8988T (cell line): ENCODE measurements at regions not wholly inside any gene's neighbourhood (a gene's known extent, or its start where the extent isn't known, plus 50 kb on each side); places are given as distances from the start of the nearest gene placed in this dataset.
"Not testable (repeated sequence)": the region's sequence is repeated elsewhere in the genome, so short reads cannot be mapped to it uniquely, and the experiment has no call there.

Source experiments
- DNase-seq: peaks from one replicate; pipeline ENCODE4 v3.0.0; 2011

DNA sequence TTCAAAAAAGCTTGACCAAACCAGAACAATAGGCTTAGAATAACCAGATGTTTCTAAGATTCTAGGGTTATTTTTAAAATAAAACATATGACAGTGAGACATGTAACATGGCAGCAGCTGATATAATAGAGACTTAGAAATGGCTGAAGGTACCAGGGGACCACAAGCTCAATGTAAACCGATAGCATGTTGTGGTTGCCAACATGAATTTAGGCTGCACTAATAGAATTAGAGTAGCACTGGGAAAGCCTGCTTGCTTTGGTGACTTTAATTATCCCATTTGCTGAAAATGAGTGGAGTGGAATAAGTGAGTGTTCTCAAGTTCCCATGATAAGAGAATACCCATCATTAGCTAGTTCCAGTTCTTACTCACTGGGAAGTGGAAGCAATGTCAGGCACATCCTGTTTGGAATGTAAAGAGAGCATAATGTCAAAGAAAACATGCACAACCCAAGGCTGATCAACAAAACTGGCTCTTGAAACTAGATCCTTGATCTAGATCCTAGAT lies 621.2 kb upstream of the CDH5 start:
- no peak for DNase-seq

- DNase-seq: no peak
Observed at GRCh38 chr16:65744401-65744800, 622.1 kb upstream of the CDH5 start.

DNA sequence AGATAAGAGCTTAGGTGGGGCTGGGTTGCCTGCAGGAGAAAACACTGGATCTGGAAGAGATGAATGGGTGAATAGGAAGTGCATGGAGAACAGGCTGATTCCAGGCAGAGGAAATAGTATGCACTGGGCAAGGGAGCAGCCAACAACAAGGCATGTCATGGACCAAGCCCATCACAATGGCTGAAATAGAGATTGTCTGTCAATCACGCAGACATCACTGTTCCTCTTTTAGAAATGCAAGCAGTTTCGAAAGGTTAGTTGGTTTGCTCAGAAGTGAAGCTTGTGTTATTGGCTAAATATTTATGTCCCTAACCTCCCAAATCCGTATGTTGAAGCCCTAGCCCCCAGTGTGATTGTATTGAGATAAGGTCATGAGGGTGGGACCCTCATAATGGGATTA lies 621.7 kb upstream of the CDH11 start:
- no peak for DNase-seq

- DNase-seq: no peak
Observed at GRCh38 chr16:65740711-65741110, 618.8 kb upstream of the CDH11 start.

- no peak for DNase-seq
Observed at GRCh38 chr16:65739518-65739917, 617.7 kb upstream of the CDH11 start.

- no peak for DNase-seq
Observed at GRCh38 chr16:65737831-65738230, 616.0 kb upstream of the CDH11 start.

DNA sequence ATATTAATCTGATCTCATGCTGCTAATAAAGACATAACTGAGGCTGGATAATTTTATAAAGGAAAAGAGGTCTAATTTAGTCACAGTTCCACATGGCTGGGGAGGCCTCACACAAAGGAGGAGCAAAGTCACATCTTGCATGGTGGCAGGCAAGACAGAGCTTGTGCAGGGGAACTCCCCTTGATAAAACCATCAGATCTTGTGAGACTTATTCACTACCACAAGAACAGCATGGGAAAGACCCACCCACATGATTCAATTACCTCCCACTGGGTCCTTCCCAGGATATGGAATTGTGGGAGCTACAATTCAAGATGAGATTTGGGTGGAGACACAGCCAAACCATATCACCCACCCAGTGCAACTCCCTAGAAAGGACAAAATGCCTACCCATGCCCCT lies 613.8 kb upstream of the CDH11 start:
- DNase-seq: not testable (repeated sequence)

DNA sequence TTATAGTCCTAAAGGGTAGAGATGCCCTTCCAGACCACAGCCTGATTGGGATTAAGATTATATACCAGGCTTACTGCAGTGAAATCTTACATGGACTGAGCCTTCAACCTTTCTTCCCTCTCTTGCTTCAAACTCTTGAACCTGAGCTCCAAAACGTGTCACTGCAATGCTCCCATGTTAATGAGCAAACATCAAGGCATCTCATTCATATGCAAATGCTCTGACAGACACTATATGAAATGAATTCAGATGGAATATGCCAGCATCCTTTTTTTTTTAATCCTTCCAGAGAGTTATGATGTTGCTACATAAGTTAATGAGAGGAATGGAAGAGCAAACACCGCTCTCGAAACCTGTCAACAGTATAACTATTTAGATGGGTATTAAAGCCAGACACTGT lies 611.9 kb upstream of the CDH11 start:
- no peak for DNase-seq

DNA sequence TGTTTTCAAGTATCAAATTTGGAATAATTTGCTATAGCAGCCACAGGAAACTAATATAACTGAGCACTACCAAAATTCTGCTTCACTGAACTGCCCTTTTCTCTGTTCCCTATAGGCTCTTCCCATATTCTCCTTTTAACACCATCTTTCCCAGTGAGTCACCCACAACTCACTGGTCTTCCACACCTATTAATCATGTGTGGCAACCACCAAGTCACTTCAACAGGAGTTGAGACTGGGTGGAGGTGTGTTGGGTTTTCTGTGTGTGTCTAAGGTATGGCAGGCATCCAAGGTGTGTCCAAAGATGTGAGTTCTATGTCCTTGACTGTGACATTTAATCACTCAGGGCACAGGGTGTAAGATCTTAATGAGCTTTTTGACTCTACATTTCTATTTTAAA lies 610.0 kb upstream of the CDH11 start:
- no peak for DNase-seq

DNA sequence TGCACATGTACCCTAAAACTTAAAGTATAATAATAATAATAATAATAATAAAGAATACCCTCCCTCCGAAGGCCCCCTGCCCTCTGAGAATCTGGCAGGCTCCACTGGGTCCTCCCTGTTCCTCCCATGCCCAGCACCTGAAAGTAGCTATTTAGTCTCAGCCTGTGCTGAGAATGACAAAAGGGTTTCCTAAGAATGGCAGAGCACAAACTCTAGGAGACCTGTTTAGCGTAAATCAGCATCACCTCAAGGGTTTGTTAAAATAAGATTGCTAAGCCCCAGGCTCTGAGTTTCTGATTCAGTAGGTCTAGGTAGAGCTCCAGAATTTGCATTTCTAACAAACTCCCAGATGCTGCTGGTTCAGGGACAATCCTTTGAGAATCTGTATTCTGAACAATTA lies 606.8 kb upstream of the CDH11 start:
- no peak for DNase-seq

DNA sequence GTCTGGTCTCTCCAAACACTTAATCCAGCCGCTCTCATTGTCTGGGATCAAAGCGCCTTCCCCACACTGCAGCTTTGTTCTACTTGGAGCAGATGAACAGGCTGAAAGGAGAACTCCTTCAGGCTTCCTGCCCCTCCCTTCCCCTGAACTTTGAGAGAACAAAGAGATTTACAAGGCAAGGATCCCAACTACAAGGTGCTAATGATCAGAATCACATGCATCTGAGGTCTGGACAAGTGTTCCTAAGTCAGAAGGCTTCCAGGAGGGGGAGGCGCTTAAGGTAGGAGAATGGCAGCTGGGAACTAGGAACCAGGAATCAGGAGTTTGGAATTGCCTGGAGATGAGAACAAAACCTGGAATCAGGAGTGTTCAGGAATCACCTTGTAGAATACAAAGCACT lies 606.3 kb upstream of the CDH11 start:
- no peak for DNase-seq

- no peak for DNase-seq
Observed at GRCh38 chr16:65727534-65728137, 605.8 kb upstream of the CDH11 start.

DNA sequence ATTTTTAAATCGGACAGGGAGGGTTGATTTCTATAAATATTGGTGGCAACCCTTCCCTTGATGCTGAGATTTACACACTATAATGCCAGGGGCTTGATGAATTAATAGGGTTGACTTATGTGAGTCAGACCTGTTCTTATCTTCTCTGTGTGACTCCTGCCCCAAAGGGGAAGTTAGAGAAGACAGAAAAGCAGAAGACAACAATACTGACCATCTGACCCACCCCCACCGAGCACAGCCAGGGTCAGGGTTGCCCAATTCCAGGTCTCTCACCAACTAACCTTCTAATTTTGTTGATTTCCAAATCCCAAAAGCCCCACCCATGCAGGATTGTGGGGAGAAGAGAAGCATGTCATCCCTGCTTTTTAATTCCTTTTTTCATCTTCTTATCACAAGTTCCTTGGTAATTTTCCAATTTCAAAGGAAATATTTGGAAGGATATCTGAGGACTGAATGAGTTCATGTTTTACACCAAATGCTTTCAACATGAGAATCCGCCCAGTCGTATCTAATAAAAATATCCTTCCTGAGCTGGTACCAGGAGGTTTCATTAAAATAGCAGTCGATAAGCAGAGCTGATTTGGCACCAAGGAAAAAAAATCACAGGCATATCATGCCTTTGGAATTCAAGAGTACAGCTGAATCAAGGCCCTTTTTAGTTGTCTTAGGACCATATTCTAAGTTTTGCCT lies 603.4 kb upstream of the CDH11 start:
- DNase-seq: no peak

GRCh38 chr16:65722429-65722828 lies 600.6 kb upstream of the CDH11 start:
- DNase-seq: no peak

DNA sequence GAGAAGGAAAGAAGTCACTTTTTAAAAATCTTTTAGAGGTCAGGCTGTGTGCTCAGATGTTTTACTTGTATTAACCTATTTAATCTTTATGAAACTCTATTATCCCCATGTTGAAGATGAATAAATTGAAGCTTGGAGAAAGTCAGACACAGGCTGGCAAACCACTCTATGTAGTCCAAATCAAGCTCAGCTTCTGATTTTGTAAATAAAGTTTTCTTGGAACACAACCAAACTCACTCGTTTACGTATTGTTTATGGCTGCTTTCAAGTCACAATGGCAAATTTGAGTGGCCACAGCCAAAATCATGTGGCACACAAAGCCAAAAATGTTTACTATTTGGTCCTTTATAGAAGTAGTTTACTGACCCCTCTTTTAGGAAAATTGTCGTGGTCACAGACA lies 596.0 kb upstream of the CDH11 start:
- no peak for DNase-seq

GRCh38 chr16:65716737-65717700 lies 595.2 kb upstream of the CDH11 start:
- DNase-seq: no peak

DNA sequence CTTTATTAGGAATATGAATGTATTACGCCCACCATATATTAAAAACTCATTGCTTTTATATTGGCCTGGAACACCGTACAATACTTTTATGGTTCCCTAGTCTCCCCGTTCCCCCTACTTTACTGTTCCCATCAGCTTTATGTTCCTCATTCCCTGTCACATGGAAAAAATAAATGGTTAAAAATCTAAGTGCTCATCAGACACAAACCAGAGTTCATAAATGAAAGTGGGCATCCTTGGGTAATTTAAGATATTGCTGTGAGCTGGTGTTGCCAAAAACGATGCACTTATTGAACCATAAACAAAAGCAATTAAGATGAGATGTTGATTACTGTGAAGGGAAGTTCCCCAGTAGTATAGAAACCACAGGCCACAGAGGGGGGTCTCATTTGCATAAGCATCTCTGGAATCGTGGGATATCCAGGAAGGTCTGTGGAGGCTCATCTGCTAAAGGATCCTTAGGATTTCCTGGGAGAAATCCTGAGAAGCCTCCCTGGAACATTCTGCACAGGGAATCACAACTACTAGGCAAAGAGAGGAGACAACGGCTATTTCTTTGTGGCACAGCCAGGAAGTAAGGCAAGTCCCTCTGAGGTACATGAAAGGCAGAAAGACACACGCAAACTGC lies 591.4 kb upstream of the CDH11 start:
- no peak for DNase-seq

- no peak for DNase-seq
Observed at GRCh38 chr16:65710107-65710506, 588.2 kb upstream of the CDH11 start.

DNA sequence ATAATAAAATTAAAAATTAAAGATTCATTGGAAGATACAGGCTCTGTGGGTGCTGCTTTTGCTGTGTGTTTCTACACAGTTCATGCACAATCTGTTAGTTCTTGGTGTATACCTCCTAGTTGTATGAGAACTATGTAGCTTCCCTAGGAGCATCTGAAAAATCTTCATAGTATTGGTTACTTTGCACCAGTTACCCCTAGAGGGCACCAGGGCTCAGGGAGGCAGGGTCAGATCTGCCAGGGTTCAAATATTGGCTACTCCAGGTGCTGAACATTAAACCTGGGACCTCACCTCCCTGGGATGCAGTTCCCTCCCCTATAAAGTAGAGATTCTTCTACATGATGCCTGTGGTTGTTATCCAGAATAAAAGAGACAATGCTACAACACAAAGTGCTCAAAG lies 583.0 kb upstream of the CDH11 start:
- DNase-seq: no peak

DNA sequence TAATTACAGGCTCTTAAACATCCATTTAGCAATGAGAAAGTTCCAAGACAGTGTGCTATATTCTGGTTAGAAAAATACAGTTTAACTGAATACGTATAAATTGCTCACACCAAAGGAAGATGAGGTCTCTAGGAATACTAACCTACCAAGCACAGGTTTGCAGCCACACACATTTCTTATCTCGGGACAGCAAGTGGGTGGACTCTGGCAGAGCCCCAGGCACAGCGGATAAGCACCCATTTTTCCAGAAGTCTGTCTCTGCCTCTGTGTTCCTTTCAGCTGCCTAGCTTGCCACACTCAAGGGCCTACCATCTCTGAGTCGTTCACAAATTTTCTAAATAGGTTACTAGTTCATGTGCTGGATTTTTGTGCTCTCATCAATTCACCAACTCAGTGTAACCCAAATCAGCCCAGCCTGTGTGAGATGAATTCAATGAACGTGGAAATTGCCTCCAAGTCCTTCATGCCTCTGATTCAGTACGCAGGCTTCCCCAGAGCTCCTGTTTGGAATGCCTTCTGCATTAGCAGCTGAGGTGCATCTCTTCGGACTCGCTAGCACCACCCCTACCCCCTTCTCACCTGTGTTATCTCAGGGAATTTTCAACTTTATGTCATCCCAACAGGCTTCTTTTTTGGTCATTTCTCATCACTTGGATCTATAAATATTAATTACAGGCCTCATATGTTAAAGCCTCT lies 581.0 kb upstream of the CDH11 start:
- no peak for DNase-seq

DNA sequence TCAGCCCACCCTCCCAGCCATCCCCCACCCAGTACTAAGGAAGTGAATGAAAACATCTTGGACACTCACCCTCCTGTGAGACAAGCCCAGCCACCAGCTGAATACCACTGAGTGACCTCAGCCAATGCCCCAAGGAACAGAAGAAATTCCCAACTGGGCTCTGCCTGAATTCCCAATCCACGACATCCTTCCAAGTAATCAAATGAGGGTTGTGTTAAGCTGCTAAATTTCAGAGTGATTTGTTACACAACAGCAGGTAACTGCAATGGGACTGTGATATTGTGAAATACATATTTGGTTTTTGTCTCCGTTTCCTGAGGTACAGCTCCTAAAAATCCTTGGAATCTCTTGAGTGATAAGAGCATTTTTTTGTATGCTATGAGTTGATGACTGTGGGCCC lies 578.7 kb upstream of the CDH11 start:
- no peak for DNase-seq

DNA sequence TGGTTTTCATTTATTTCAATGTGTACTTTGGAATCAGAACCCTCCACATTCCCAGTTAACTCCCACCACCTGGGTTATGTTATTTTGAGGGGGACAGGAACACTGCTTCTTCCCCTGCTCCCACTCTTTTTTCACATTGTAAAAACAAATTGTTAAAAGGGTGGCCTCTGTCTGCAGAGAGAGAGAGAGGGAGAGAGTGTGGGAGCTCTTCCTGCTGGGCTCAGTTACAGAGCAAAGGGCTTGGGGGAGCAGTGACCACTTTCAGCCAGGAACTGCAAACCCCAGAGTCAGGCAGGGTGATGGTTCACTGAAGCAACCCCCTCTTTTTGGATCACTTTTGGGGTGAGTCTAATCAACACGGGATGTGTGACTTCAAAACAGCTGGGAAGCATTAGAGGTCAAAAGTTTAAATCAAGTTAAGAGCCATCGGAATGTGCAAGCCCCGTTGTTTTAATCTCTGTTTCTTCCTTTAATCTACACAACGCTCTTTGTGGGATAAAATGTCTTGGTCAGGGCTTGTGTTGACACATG lies 577.0 kb upstream of the CDH11 start:
- DNase-seq: no peak
